GM21447 (cell line): ENCODE measurements at regions not wholly inside any gene's neighbourhood (a gene's known extent, or its start where the extent isn't known, plus 50 kb on each side); places are given as distances from the start of the nearest gene placed in this dataset.

Experiments used
- ATAC-seq: cut with Tn5 transposase; IDR thresholded peaks from one replicate; pipeline ENCODE4 v1.9.1; 2021; ENCODE audit not compliant: unreplicated experiment

GRCh38 chr6:26214803-26215584 is 127.8 kb downstream of the HFE start:
- ATAC-seq, result no peak

DNA sequence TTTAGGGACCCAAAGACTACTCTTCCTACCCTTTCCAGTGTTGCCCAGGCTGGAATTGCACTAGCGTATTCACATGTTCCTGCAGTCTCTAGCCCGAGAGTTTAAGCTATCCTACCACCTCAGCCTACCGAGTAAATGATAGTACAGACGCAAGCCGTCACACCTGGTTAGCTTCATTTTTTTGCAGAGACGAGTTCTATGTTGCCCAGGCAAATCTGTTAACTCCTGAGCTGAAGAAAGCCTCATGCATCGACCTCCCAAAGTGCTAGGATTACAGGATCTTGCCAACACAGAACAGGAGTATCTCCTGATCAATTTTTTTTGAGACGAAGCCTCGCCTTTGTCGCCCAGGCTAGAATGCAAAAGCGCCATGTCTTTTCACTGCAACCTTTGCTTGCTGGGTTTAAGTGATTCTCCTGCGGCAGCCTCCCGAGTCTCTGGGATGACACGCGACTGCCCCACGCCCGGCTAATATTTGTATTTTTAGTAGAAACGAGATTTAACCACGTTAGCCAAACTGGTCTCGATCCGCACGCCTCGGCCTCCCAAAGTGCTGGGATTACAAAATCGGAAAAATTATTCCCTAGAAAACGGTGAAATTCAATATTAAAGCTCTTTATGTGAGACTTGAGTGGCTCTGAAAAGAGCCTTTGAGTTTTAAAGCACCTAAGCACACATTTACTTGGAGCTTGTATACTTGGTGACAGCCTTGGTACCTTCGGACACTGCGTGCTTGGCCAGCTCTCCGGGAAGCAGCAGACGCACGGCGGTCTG is 128.5 kb downstream of the HFE start:
- ATAC-seq, result peak; percentile 24

- ATAC-seq, result peak; percentile 78
Measured at GRCh38 chr6:26216359-26216885, 129.2 kb downstream of the HFE start.

DNA sequence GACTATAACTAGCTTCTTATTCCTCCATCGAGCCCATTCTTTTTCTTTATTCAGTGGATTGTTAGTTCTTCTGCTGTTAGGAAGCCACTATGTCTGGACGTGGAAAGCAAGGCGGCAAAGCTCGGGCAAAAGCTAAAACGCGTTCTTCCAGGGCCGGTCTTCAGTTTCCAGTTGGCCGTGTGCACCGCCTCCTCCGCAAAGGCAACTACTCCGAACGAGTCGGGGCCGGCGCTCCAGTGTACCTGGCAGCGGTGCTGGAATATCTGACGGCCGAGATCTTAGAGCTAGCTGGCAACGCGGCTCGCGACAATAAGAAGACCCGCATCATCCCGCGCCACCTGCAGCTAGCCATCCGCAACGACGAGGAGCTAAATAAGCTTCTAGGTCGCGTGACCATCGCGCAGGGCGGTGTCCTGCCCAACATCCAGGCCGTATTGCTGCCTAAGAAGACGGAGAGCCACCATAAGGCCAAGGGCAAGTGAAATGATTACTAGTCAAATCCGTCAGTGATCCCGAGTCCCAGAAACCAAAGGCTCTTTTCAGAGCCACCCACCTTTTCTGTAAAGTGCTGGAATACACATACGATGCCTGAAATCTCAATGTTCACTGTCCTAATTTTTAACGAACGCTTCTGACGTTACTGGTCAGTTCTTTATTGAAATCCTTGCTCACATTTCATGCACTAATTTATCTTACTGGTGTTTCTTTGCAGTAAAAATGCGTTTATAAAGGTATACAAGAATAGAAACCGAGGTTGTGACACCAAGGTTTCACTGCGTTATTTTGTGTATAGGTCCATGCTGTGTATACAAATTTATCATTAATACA is 129.9 kb downstream of the HFE start:
- peak; percentile 38 for ATAC-seq

DNA sequence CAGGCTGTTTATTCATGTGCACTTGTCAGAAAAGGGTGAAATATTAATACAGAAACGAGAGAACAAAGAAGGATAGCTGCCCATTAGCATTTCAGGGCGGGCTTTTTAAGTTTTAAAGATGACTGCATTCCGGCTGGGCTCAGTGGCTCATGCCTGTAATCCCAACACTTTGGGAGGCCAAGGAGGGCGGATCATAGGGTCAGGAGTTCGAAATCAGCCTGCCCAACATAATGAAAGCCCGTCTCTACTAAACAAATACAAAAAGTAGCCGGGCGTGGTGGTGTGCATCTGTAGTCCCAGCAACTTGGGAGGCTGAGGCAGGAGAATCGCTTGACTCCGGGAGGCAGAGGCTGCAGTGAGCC is 130.5 kb downstream of the HFE start:
- ATAC-seq, result no peak

- ATAC-seq, result no peak
Measured at GRCh38 chr6:26218824-26219223, 131.6 kb downstream of the HFE start.

DNA sequence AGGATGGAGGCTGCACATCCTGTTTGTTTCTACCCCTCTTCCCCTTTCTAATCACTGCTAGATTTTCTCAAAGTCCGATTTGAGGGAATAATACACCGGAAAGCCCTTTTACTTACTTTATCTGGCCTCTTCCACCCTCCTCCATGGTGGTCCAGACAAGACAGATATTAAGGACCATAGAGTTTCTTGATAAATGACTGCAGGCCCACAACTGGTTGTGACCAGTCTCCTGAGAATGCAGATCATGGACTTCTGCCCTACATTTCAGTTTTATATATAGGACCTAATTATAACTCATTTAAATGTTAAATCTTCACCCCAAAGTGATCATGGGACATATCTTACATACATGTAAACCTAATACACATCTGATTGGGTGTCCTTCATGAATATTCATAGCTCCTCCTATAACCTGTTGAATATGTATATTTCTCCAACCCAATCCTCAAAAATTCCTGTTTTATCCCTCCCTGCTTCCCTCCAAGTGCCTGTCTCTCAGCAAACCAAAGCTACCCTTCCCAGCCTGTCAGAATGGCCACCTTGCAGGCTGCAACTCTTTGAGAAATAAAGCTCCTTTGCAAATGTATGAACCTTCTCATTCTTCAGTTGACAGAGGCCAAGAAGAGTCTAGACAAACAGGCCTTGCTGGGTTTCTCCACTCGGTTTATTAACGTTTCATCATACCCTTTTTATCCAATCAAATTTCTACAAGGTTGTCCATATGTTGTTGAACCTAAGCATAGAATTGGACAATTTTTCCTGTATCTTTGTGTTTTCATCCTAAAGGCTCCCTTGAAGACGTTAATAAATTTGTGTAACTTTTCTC is 133.1 kb downstream of the HFE start:
- no peak for ATAC-seq

- no peak for ATAC-seq
Measured at GRCh38 chr6:26221186-26221585, 134.0 kb downstream of the HFE start.

DNA sequence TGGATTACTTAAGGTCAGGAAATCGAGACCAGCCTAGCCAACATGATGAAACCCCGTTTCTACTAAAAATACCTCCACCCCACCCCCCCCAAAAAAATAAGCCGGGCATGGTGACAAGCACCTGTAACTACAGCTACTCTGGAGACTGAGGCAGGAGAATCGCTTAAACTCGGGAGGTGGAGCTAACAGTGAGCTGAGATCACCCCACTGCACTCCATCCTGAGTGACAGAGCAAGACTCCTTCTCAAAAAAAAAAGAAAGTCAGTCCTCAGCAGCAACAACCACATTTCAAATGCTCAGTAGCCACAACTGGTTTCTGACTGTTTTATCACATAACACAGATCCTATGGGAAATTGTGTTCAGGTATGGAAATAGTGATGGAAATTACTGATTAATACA is 135.3 kb downstream of the HFE start:
- ATAC-seq, result no peak

DNA sequence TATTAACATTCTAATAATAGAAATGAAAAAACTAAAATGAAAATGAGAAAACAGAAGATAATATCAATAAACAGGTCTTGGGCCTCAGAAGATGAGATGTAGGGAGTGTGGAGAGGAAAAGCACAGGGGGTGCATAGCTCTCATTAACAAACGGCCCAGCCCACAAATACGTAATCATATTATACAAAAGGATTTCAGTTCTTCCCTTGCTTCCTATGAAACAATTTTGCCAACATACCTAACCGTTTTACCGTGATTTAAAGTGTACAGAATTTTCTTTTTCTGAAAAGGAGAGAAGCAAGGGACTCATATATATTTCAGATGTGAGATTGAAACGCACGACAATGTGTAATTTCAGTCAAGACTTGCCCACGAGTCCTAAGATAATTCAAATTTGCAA is 136.0 kb downstream of the HFE start:
- no peak for ATAC-seq

DNA sequence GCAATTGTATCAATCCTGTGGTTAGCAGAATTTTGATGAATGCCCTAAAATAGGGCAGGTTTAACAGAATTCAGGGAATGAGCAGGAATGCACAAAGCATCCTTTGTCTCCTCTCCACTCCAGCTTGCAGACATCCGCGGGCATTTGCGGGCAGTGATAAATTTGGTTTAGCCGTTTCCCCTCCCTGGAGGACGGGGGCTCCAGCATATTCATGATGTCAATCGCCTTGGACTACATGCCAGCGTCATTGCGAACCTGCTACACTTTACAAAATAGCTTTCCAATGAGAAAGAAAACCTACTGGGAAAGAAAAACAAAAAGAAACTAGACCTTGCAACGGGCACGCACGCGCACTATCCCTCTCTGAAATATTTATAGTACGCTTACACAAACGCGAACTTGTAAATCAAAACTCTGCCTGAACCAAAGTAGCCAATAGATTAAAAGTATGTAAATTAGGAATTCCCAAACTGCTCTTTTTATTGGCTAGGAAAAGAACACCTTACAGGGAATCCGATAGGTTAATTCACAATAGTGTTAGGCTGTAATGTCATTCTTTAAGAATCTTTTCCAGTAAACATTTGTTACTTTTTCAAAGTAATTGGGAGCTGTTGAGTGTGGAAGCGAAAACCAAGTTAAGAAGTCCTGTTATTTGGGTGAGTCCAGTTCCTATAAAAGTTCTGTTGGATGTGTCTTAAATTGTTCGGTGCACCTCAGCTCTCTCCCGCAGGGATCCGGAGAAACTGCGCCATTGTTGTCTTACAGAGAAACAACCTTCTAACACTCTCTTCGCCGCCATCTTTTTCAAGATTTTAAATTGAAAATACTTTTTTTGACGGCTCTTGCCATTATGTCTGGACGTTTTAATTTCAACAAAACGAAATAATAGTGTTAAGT is 136.7 kb downstream of the HFE start:
- ATAC-seq, result peak; percentile 59

DNA sequence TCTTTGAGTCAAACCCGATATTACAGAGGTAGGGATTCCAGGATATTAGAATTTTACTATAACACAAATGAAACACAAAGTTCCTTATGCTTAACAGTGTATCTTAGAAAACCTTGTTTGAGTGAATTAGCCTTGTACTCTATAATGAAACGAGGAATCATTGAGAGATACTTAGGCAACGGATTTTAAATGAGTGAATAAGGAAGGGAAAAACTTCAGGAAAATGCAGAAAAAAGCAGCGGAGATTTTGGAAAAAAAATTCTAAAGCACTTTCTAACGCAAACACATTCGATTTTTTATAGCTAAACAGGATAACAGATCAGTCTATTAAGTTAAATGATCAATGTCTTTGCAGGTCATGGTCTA is 137.3 kb downstream of the HFE start:
- ATAC-seq, result no peak

GRCh38 chr6:26224940-26225847 is 138.0 kb downstream of the HFE start:
- no peak for ATAC-seq

DNA sequence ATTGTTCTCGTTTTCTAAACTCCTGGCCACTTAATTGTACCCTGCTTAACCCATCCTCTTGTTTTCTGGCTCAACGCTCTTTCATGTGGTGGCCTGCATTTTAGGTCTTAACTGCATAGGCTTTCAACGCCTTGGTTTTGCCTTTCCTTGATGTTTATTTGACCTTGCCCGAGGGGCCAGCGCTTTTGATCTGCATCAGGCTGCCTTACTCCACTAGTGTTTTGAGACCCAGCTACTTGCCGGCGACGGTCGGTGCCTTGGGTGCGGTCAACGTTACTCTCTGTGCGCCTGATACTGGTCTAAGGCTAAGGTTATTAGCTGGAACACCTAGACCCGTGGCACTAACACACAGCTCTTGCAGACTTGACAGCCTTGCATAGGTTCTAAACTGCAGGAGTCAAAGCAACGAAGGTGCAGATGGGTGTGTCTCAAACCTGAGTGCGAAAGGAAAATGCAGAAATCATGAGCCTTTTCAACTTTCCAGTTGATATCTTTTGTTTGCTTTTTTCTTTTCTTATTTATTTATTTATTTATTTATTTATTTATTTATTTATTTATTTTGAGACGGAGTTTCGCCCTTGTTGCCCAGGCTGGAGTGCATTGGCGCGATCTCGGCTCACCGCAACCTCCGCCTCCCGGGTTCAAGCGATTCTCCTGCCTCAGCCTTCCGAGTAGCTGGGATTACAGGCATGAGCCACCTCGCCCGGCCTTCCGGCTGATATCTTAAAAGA is 138.8 kb downstream of the HFE start:
- no peak for ATAC-seq

- no peak for ATAC-seq
Measured at GRCh38 chr6:26226579-26226967, 138.4 kb upstream of the BTN3A2 start.

- no peak for ATAC-seq
Measured at GRCh38 chr6:26230351-26230750, 134.6 kb upstream of the BTN3A2 start.

DNA sequence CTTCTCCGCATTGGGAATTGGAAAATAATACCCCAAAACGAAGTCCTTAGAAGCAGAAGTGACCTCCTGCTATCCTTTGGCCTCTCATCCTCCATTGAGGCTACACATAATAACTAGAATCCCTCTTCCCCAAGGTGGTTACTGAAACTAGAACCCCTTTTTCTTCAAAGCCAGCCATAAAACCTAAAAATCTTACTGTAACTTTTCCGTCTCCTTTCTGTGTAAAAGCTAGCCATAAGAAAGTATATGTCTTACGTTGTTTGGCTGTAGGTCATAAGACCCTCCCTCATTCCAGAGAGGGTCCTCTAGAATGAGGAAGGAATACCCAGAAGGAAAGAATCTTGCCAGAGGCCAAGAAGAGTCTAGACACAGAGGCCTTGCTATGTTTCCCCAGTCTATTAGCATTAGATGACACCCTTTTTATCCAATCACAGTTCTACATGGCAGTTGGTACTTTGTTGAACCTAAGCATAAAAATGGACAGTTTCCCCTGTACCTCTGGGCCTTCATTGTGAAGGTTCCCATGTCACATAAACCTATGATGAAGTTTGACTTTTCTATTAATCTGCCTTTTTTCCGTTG is 133.9 kb upstream of the BTN3A2 start:
- no peak for ATAC-seq
